GM18873 (cell line): ENCODE measurements at regions not wholly inside any gene's neighbourhood (a gene's known extent, or its start where the extent isn't known, plus 50 kb on each side); places are given as distances from the start of the nearest gene placed in this dataset.
"Not testable (repeated sequence)": the region's sequence is repeated elsewhere in the genome, so short reads cannot be mapped to it uniquely, and the experiment has no call there.

Experiments
- ATAC-seq: cut with Tn5 transposase; IDR thresholded peaks from one replicate; pipeline ENCODE4 v1.9.1; 2021; ENCODE audit warnings: mild to moderate bottlenecking, moderate library complexity, moderate number of reproducible peaks; ENCODE audit not compliant: unreplicated experiment, low FRiP score

- no peak for ATAC-seq
Measured at GRCh38 chr15:26200427-26200826, 337.3 kb upstream of the ATP10A start.

DNA sequence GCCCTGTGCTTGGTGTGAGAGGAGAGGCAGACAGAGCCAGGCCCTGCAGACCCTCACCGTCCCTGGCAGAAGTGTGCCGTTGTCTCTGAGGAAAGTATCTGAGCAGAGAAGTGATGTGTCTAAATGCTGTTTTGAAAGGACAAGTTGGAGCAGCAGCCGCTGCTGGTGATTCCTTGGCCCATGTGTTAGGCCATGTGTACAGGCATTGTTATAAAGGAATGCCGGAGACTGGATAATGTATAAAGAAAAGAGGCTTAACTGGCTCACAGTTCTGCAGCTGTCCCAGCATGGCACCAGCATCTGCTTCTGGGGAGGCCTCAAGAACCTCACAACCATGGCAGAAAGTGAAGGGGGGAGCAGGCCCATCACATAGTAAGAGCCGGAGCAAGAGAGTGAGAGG is 334.6 kb upstream of the ATP10A start:
- no peak for ATAC-seq

- ATAC-seq = no peak
Measured at GRCh38 chr15:26197060-26197459, 333.9 kb upstream of the ATP10A start.

- ATAC-seq = no peak
Measured at GRCh38 chr15:26191193-26191592, 328.1 kb upstream of the ATP10A start.

DNA sequence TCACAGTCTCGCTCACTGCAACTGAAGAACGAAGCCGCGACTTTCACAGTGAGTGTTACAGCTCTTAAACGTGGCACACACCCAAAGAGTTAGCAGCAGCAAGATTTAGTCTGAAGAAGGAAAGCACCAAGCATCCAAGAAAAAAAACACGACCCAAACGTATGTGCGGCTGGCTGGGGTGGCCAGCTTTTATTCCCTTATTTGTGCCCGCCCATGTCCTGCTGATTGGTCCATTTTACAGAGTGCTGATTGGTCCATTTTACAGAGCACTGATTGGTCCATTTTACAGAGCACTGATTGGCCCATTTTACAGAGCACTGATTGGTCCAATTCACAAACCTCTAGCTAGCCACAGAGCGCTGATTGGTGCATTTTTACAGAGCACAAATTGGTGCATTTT is 323.0 kb upstream of the ATP10A start:
- ATAC-seq = not testable (repeated sequence)

DNA sequence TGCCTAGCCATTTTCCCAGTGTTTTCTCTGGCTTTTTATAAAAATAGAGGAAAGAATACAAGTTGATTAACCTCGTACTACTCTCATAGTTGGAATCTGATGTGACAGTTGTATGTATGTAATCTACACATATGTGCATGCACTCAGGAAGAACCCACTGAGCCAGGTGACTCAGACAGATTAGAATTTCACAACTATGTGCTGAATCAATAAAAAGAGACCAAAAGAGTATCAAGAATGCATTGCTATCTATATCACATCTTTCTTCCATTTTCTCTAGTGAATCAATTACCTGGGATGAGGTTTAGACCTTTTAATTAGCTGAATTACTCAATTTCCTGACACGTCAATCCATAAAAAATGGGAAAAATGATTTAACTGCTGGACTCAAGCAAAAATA is 319.3 kb upstream of the ATP10A start:
- no peak for ATAC-seq

DNA sequence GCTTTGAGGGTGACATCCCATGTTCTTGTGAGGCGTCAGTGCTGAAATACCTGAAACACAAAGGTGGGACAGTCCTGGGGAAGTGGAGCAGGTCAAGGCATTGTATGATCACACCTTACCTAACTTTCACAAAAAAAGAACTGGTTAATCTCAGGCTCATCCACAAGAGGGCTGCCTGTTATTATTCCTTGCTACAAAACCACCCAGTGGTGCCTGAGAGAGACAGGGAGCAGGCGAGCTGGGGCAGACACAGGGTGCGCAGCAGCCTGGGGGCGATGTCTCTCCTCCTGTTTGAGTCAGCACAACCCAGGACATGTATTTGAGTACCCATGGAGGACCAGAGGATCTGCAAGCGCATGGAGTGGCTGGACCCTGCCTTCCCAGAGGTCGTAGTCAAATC is 316.8 kb upstream of the ATP10A start:
- no peak for ATAC-seq

GRCh38 chr15:26178640-26179220 is 315.6 kb upstream of the ATP10A start:
- ATAC-seq = no peak

- ATAC-seq = no peak
Measured at GRCh38 chr15:26177816-26178215, 314.7 kb upstream of the ATP10A start.

- ATAC-seq = no peak
Measured at GRCh38 chr15:26176831-26177230, 313.7 kb upstream of the ATP10A start.

- ATAC-seq = no peak
Measured at GRCh38 chr15:26171266-26171665, 308.1 kb upstream of the ATP10A start.

DNA sequence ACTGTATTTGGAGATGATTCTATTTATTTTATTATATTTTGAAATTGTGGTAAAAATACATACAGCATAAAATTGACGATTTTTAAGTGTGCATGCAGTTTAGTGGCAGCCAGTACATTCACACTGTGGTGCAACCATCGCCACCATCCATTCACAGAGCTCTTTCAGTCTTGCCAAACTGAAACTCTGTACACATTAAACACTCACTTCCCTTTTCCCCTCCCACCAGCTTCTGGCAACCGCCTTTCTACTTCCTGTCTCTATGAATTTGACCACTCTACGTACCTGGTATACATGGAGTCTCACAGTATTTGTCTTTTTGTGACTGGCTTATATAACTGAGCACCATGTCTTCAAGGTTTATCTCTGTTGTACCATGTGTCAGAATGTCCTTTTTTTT is 303.3 kb upstream of the ATP10A start:
- ATAC-seq = no peak

DNA sequence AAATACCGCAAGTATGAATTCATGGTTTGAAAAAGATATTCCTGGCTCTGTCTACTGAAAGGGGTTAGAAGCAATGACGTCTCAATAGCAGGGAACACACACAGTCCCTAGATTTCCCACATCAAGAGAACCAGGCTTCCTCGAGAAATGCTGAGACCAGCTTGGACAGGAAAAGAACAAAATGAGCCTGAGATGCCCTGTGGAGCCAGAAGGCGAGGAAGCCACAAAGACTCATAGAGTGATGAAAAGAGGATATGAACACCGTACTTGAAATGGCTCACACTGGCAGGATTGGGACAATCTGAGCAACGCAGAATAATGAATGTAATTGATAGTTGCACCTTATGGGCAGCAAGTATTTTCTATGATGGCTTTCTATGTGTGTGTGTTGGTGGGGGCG is 302.4 kb upstream of the ATP10A start:
- no peak for ATAC-seq

DNA sequence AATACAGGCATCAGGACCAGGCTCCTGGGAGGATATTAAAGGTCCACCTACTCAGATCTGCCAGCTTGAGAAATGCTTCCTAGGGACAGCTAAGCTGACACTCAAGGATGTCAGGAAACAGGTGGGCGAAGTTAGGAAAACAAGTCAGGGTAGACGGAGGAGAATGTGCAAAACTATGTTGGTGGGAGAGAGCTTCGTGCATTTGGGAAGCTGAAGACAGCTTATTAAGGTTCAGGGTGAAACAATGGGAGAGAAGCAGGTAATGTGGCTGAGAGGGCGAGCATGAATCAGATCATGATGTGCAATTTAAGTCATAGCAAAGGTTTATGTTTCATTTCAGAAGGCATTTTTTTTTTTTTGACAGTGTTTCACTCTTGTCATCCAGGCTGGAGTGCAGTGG is 297.2 kb upstream of the ATP10A start:
- no peak for ATAC-seq

DNA sequence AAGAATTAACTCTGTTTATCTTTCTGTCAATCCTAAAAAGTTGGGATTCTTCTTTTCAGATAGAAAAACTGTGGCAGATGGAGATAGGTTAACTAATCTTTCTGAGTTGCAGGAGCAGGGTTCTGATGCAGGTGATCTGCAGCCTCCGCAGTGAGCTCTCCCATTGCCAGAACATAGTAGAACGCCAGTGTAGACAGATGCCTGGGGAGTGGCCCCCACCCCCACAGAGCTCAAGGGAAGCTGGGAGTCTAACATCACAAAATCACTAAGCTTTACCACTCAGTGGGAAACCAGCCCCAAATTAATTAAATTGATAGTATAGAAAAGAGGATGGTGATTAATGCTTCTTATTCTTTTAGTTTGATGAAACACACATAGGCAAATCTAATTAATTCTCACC is 295.0 kb upstream of the ATP10A start:
- ATAC-seq = no peak

GRCh38 chr15:26157081-26157480 is 294.0 kb upstream of the ATP10A start:
- ATAC-seq = no peak

- ATAC-seq = no peak
Measured at GRCh38 chr15:26156051-26156450, 292.9 kb upstream of the ATP10A start.

GRCh38 chr15:26148156-26148860 is 285.2 kb upstream of the ATP10A start:
- no peak for ATAC-seq

GRCh38 chr15:26146202-26146601 is 283.1 kb upstream of the ATP10A start:
- no peak for ATAC-seq

- ATAC-seq = no peak
Measured at GRCh38 chr15:26145796-26146195, 282.7 kb upstream of the ATP10A start.

DNA sequence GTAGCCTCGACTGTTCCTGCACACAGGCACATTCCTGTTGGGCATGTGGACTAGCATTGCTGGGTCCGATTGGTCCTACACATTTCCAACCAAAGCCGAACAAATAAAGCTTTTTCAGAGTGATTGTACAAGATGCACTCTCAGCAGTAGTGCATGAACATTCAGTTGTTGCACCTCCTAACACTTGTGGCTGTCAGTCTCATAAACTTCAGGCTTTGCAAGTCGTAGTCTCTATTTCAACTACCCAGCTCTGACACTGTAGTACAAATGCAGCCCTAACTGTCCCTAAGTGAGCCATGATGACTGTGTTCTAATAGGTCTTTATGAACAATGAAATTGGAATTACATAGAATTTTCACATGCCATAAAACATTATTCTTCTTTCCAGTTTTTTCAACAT is 281.7 kb upstream of the ATP10A start:
- ATAC-seq = no peak

DNA sequence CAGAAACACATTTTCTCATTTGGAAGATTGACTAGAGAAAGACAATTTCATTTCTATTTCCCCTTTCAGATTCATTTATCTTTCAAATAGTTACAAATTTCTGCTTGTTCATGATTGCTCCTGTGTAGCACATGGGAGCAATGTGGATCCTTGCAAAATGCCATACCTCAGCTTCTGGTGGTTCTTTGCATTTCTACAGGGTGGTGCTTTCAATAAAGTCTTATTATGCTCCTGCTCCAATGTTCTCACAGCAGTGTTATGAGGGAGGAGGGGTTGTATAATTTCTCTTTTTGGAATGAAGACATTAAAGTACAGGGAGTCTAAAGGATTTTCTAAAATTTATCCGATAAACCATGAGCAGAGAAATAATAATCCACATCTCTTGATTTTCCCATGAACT is 280.1 kb upstream of the ATP10A start:
- no peak for ATAC-seq

DNA sequence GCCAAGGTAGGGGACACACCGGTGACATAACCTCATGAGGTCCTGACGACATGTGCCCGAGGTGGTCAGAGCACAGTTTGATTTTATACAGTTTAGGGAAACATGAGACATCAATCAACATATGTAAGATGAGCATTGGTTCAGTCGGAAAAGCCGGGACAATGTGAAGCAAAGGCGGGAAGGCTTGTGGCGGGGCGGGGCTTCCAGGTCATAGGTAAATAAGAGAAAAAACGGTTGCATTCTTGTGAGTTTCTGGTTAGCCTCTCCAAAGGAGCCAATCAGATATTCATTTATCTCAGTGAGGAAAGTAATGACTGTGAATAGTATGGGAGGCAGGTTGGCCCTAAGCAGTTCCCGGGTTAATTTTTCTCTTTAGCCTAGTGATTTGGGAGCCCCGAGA is 271.7 kb upstream of the ATP10A start:
- ATAC-seq = no peak
